Pons (tissue), 1 donor: ENCODE measurements at regions not wholly inside any gene's neighbourhood (a gene's known extent, or its start where the extent isn't known, plus 50 kb on each side); places are given as distances from the start of the nearest gene placed in this dataset.

ENCODE experiments used
- DNase-seq: peaks from one replicate; pipeline ENCODE4 v3.0.0-alpha.2; 2016; ENCODE audit warnings: low spot score

- no peak for DNase-seq
Measured at GRCh38 chr15:93646193-93646592, 557.2 kb upstream of the RGMA start.

GRCh38 chr15:93645594-93645993 is 556.6 kb upstream of the RGMA start:
- no peak for DNase-seq

- no peak for DNase-seq
Measured at GRCh38 chr15:93644595-93644994, 555.6 kb upstream of the RGMA start.

- no peak for DNase-seq
Measured at GRCh38 chr15:93640411-93640962, 551.5 kb upstream of the RGMA start.

GRCh38 chr15:93631958-93632618 is 543.1 kb upstream of the RGMA start:
- DNase-seq = no peak

- no peak for DNase-seq
Measured at GRCh38 chr15:93619597-93619996, 530.6 kb upstream of the RGMA start.

GRCh38 chr15:93617443-93617842 is 528.4 kb upstream of the RGMA start:
- DNase-seq = no peak

- DNase-seq = no peak
Measured at GRCh38 chr15:93614386-93615104, 525.5 kb upstream of the RGMA start.

GRCh38 chr15:93613386-93613785 is 524.4 kb upstream of the RGMA start:
- DNase-seq = no peak

GRCh38 chr15:93612953-93613352 is 523.9 kb upstream of the RGMA start:
- DNase-seq = no peak

- DNase-seq = no peak
Measured at GRCh38 chr15:93610944-93611343, 521.9 kb upstream of the RGMA start.

GRCh38 chr15:93608643-93609148 is 519.7 kb upstream of the RGMA start:
- no peak for DNase-seq

- no peak for DNase-seq
Measured at GRCh38 chr15:93603550-93603949, 514.5 kb upstream of the RGMA start.

- no peak for DNase-seq
Measured at GRCh38 chr15:93587059-93587521, 498.1 kb upstream of the RGMA start.

- DNase-seq = no peak
Measured at GRCh38 chr15:93585012-93585411, 496.0 kb upstream of the RGMA start.

GRCh38 chr15:93583968-93584367 is 495.0 kb upstream of the RGMA start:
- DNase-seq = no peak

GRCh38 chr15:93583552-93583951 is 494.5 kb upstream of the RGMA start:
- DNase-seq = no peak

- no peak for DNase-seq
Measured at GRCh38 chr15:93570527-93570926, 481.5 kb upstream of the RGMA start.

GRCh38 chr15:93566762-93567161 is 477.8 kb upstream of the RGMA start:
- no peak for DNase-seq

- DNase-seq = no peak
Measured at GRCh38 chr15:93565201-93565600, 476.2 kb upstream of the RGMA start.

- no peak for DNase-seq
Measured at GRCh38 chr15:93563218-93563617, 474.2 kb upstream of the RGMA start.

- no peak for DNase-seq
Measured at GRCh38 chr15:93562395-93563123, 473.5 kb upstream of the RGMA start.

GRCh38 chr15:93557696-93558095 is 468.7 kb upstream of the RGMA start:
- no peak for DNase-seq
